ENCODE measurements at regions not wholly inside any gene's neighbourhood (a gene's known extent, or its start where the extent isn't known, plus 50 kb on each side); places are given as distances from the start of the nearest gene placed in this dataset.

- no peak for TF ChIP-seq CTCF (IDR thresholded peaks at IDR 0.05)
- TF ChIP-seq SMC3 (IDR thresholded peaks at IDR 0.05): no peak
- TF ChIP-seq BCL3 (IDR thresholded peaks at IDR 0.05): no peak
- no peak for TF ChIP-seq JUNB (IDR thresholded peaks at IDR 0.05)
- no peak for TF ChIP-seq USF2 (IDR thresholded peaks at IDR 0.05)
- no peak for TF ChIP-seq POLR2A (IDR thresholded peaks at IDR 0.05; ENCODE audit: low read length)
- TF ChIP-seq CHD4 (IDR thresholded peaks at IDR 0.05; ENCODE audit: borderline replicate concordance): no peak
These were observed 219.9 kb downstream of the COX7C start for GRCh38 chr5:86837610-86838009.
